Esophagus muscularis mucosa (tissue), 4 donors: ENCODE measurements at regions not wholly inside any gene's neighbourhood (a gene's known extent, or its start where the extent isn't known, plus 50 kb on each side); places are given as distances from the start of the nearest gene placed in this dataset.
"Not testable (repeated sequence)": the region's sequence is repeated elsewhere in the genome, so short reads cannot be mapped to it uniquely, and the experiment has no call there.

Experiments
- DNase-seq: peaks from one replicate; pipeline ENCODE4 v3.0.0-alpha.2; 2017; ENCODE audit errors: extremely low spot score
- H3K27ac ChIP-seq, 4 donors: fragments of 200-600 bp; sonication (generic); replicated peaks in 1 of 4; 1 replicate in 3 of 4; 2 replicates in 1 of 4; pipeline ENCODE4 v1.5.1; 2016 to 2019; ENCODE audit warnings: mild to moderate bottlenecking in 1 of 4
- H3K27me3 ChIP-seq, 4 donors: fragments of 200-600 bp; sonication (generic); one replicate each; pipeline versions ENCODE4 v1.5.1 to v1.6.0; 2016 to 2019
- H3K36me3 ChIP-seq, 4 donors: fragments of 200-600 bp; sonication (generic); one replicate each; pipeline ENCODE4 v1.5.1; 2016 to 2019
- H3K4me1 ChIP-seq, 4 donors: fragments of 200-600 bp; sonication (generic); one replicate each; pipeline ENCODE4 v1.5.1; 2016 to 2019
- H3K4me3 ChIP-seq, 4 donors: fragments of 200-600 bp; sonication (generic); 1 replicate in 2 of 4; 2 replicates in 2 of 4; pipeline ENCODE4 v1.5.1; 2016 to 2019; ENCODE audit warnings: mild to moderate bottlenecking in 4 of 4, moderate library complexity in 1 of 4
- H3K9me3 ChIP-seq, 4 donors: fragments of 200-600 bp; sonication (generic); 1 replicate in 3 of 4; 2 replicates in 1 of 4; pipeline ENCODE4 v1.5.1; 2016 to 2019
- CTCF ChIP-seq, 3 experiments: fragments of 200-600 bp in 2 of 3; fragments of 450-650 bp in 1 of 3; sonication (generic) in 2 of 3; IDR thresholded peaks; one replicate each; pipeline ENCODE4 v1.5.1; 2017 to 2019; ENCODE audit warnings: antibody characterized with exemption in 3 of 3, mild to moderate bottlenecking in 2 of 3, moderate library complexity in 1 of 3
- EP300 ChIP-seq: sonication (generic); formaldehyde crosslinking; IDR thresholded peaks from one replicate; pipeline ENCODE4 v1.6.1; 2017; ENCODE audit warnings: antibody characterized with exemption
- POLR2A ChIP-seq: fragments of 450-650 bp; IDR thresholded peaks from one replicate; pipeline ENCODE4 v1.6.1; 2017; ENCODE audit warnings: antibody characterized with exemption, moderate library complexity, mild to moderate bottlenecking, low read depth
- POLR2AphosphoS5 ChIP-seq, 2 donors: sonication (generic); formaldehyde crosslinking; IDR thresholded peaks; one replicate each; pipeline ENCODE4 v1.6.1; 2017; ENCODE audit warnings: antibody characterized with exemption in 2 of 2
- WGBS: methylation state at CpG from one replicate; pipeline ENCODE4 v1.1.5; 2018; 5-methylcytosine and 5-hydroxymethylcytosine counted together
- intact Hi-C: fragments of 100-400 bp; cut with DNase I; formaldehyde crosslinking; loops from one replicate; pipeline ENCODE4 v1.15.1; 2023

- Histone ChIP-seq H3K27me3 (no peaks in the 10 kb centered on the region), H3K9me3 (peaks cover 0 to 4% (median 0%) of the 10 kb centered on the region in 4 donors), H3K36me3 (no peaks in the 10 kb centered on the region), H3K4me1 (no peaks in the 10 kb centered on the region), H3K27ac (no peak overlapping the region), H3K4me3 (no peak overlapping the region)
- no peak for DNase-seq
- 75% methylated on average over 5 of the region's 5 CpGs for WGBS
- TF ChIP-seq EP300 (no peak), POLR2A (no peak), POLR2AphosphoS5 (IDR thresholded peaks at IDR 0.05) (no peak), CTCF (IDR thresholded peaks at IDR 0.05) (no peak)
- intact Hi-C loops: no loop called here
Measured at GRCh38 chr2:142742371-142743214, 134.9 kb upstream of the KYNU start.

- no peak for DNase-seq
- 93% methylated on average over 2 of the region's 2 CpGs for WGBS
- H3K4me3 ChIP-seq: no peak overlapping the region
- no peak overlapping the region for H3K27ac ChIP-seq
- no peaks in the 10 kb centered on the region for H3K27me3 ChIP-seq
- H3K9me3 ChIP-seq: peaks cover 0 to 4% (median 0%) of the 10 kb centered on the region in 4 donors
- TF ChIP-seq EP300 (no peak), CTCF (IDR thresholded peaks at IDR 0.05) (no peak), POLR2A (no peak), POLR2AphosphoS5 (IDR thresholded peaks at IDR 0.05) (no peak)
- H3K36me3 ChIP-seq: no peaks in the 10 kb centered on the region
- no peaks in the 10 kb centered on the region for H3K4me1 ChIP-seq
- intact Hi-C loops: no loop called here
Measured at GRCh38 chr2:142741764-142742269, 135.6 kb upstream of the KYNU start.

- no peak for DNase-seq
- Histone ChIP-seq H3K9me3 (no peaks in the 10 kb centered on the region), H3K4me3 (no peak overlapping the region), H3K27ac (no peak overlapping the region), H3K36me3 (no peaks in the 10 kb centered on the region), H3K4me1 (no peaks in the 10 kb centered on the region), H3K27me3 (no peaks in the 10 kb centered on the region)
- intact Hi-C loops: no loop called here
- TF ChIP-seq POLR2AphosphoS5 (IDR thresholded peaks at IDR 0.05): no peak
- no peak for TF ChIP-seq CTCF (IDR thresholded peaks at IDR 0.05)
- no peak for TF ChIP-seq POLR2A
- no peak for TF ChIP-seq EP300
- WGBS: 95% methylated on average over 2 of the region's 2 CpGs
Measured at GRCh38 chr2:142734770-142735169, 142.7 kb upstream of the KYNU start.

GRCh38 chr2:142734231-142734630 lies 143.2 kb upstream of the KYNU start:
- Histone ChIP-seq H3K9me3 (no peaks in the 10 kb centered on the region), H3K36me3 (no peaks in the 10 kb centered on the region), H3K4me1 (no peaks in the 10 kb centered on the region), H3K4me3 (no peak overlapping the region), H3K27me3 (no peaks in the 10 kb centered on the region), H3K27ac (no peak overlapping the region)
- 93% methylated on average over 3 of the region's 3 CpGs for WGBS
- TF ChIP-seq EP300 (no peak), CTCF (IDR thresholded peaks at IDR 0.05) (no peak), POLR2A (no peak), POLR2AphosphoS5 (IDR thresholded peaks at IDR 0.05) (no peak)
- intact Hi-C loops: no loop called here
- DNase-seq: no peak

- H3K4me3 ChIP-seq, intact Hi-C loops, H3K9me3 ChIP-seq, H3K36me3 ChIP-seq, H3K27me3 ChIP-seq, H3K27ac ChIP-seq, H3K4me1 ChIP-seq, DNase-seq: not testable (repeated sequence)
- WGBS: 91% methylated on average over 1 of the region's 1 CpG
Measured at GRCh38 chr2:142729814-142730213, 147.7 kb upstream of the KYNU start.

GRCh38 chr2:142727821-142728478 lies 149.5 kb upstream of the KYNU start:
- H3K27ac ChIP-seq, H3K4me3 ChIP-seq, H3K27me3 ChIP-seq, H3K9me3 ChIP-seq, H3K36me3 ChIP-seq, intact Hi-C loops, DNase-seq, H3K4me1 ChIP-seq: not testable (repeated sequence)
- WGBS: 95% methylated on average over 17 of the region's 17 CpGs
